GM12878 (cell line): ENCODE measurements at regions not wholly inside any gene's neighbourhood (a gene's known extent, or its start where the extent isn't known, plus 50 kb on each side); places are given as distances from the start of the nearest gene placed in this dataset.
A peak's percentile ranks its signal among the peaks of the same experiment; 100 is the strongest.

Experiments used
- DPF2 ChIP-seq: fragments of 450-650 bp; IDR thresholded peaks from 2 replicates; pipeline ENCODE4 v1.6.1; 2017; ENCODE audit warnings: mild to moderate bottlenecking
- IRF5 ChIP-seq: fragments of 450-650 bp; IDR thresholded peaks from 2 replicates; pipeline ENCODE4 v1.6.1; 2017; ENCODE audit warnings: borderline replicate concordance
- JUND ChIP-seq: IDR thresholded peaks from 2 replicates; pipeline ENCODE4 v1.6.1; 2012; ENCODE audit warnings: low read depth, mild to moderate bottlenecking, low read length, improper control_type of control experiment, moderate library complexity
- PAX5 ChIP-seq: IDR thresholded peaks from 2 replicates; pipeline ENCODE4 v1.6.1; 2011; ENCODE audit warnings: low read depth, low read length, borderline replicate concordance
- RELA ChIP-seq: fragments of 450-650 bp; IDR thresholded peaks from 2 replicates; pipeline ENCODE4 v1.8.0; 2014; ENCODE audit warnings: borderline replicate concordance; ENCODE audit not compliant: partially characterized antibody
- SIN3A ChIP-seq: IDR thresholded peaks from 2 replicates; pipeline ENCODE4 v1.6.1; 2012; ENCODE audit warnings: low read depth, low read length, improper control_type of control experiment
- YY1 ChIP-seq: IDR thresholded peaks from 2 replicates; pipeline ENCODE4 v1.6.1; 2011; ENCODE audit warnings: low read depth, mild to moderate bottlenecking, low read length
- ZBTB4 ChIP-seq: fragments of 450-650 bp; formaldehyde crosslinking; IDR thresholded peaks from 2 replicates; pipeline ENCODE4 v1.4.0; 2022; ENCODE audit warnings: mild to moderate bottlenecking, moderate library complexity
- TF ChIP-seq, protein P1 (sequence below): IDR thresholded peaks from 2 replicates; pipeline ENCODE4 v1.6.1; 2011; ENCODE audit warnings: low read depth, low read length, improper control_type of control experiment, borderline replicate concordance

DNA sequence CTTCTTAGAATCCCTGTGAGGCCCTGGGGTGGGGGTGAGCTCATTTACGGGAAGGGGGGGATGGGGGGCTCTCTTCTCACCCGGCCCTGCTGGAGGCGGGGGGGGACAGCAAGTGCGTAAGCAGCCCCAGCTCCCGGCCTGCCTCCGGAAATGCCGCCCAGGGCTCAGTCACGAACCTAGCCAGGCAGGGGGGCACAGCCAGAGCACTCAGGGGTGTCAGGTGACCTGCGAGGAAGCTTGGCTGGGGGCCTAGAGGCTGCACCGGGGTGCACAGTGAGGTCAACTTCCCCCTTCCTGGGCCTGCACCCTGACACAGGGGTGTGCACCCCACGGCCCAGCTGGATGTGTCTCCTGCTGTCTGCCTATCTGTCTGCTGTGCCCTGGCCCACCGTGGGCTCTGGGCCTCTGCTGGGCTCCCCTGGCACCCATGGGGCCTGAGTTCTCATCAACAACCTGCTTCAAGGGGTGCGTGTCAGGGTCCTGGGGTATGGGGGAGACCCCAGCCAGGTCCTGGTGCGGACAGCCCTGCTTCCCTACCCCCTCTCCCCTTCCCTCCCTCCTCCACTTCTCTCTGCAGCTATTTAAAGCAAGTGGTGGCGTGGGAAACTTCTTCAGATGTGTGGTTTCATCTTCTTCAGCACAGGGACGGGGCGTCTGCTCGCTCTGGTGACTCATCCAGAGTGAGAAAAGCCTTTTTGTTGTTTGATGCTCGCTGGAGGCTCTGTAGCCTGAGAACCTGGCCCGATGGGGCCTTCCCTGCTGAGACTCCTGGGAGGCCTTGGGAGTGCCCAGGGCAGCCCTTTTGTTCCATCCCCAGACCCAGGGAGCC, 92.5 kb upstream of the RUNX3 start (continued):
- TF ChIP-seq ZBTB4 (CRISPR knock-in tag), result no peak
- TF ChIP-seq PAX5, result peak; percentile 99
- TF ChIP-seq JUND, result peak; percentile 85; the same call in 1 of the 2 replicates
- peak; percentile 69 for TF ChIP-seq YY1
- no peak for TF ChIP-seq IRF5
- peak; percentile 28 for TF ChIP-seq RELA
- TF ChIP-seq, protein P1, sequence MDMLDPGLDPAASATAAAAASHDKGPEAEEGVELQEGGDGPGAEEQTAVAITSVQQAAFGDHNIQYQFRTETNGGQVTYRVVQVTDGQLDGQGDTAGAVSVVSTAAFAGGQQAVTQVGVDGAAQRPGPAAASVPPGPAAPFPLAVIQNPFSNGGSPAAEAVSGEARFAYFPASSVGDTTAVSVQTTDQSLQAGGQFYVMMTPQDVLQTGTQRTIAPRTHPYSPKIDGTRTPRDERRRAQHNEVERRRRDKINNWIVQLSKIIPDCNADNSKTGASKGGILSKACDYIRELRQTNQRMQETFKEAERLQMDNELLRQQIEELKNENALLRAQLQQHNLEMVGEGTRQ, result peak; percentile 69
- peak; percentile 78; the same call in 1 of the 2 replicates for TF ChIP-seq SIN3A
- TF ChIP-seq DPF2, result peak; percentile 99
- TF ChIP-seq, all 136 proteins: peak for 75
